ENCODE measurements at regions not wholly inside any gene's neighbourhood (a gene's known extent, or its start where the extent isn't known, plus 50 kb on each side); places are given as distances from the start of the nearest gene placed in this dataset.

DNA sequence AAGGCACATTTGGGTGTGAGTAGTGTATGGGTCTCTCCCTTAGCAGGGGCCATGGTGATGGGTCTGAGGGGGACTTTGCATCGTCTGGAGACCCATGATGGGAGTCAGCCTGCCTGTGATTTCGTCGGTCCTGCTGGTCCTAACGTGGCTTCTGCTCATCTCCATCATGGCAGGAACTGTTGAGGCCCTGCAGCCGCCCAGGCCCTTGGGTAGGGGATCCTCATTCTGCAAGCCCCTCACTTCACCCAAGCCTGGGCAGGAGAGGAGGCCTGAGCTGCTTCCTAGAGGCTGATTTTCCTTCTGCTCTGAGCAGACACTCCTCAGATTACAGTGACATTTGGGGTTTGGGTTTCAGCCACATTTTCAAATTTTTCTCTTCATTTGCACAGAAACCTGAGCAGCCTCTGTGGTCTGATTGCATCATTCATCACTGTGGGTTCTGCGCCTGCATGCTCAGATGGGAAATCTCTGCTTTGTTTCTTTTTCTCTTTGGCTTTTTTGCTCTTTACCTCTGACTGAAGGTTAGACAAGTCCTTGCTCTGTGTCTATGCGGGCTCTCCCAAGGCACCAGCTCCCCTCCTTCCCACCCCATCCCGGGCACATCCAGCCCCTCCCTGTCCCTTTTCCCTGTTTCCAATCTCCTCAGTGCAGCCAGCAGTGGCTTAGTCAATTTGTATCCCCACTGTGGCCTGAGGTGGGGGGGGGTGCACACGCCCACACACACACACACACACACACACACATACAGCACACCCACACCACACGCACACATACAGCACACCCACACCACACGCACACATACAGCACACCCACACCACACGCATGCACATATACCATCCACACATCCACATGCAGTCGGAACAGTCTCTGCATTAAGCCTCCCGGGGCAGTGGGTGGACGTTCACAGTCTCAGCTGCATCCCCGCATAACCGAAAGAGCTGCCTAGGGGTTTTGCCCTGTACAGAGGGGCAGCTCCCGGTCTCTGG lies 305.4 kb upstream of the HS6ST1 start:
- no peak for DNase-seq

DNA sequence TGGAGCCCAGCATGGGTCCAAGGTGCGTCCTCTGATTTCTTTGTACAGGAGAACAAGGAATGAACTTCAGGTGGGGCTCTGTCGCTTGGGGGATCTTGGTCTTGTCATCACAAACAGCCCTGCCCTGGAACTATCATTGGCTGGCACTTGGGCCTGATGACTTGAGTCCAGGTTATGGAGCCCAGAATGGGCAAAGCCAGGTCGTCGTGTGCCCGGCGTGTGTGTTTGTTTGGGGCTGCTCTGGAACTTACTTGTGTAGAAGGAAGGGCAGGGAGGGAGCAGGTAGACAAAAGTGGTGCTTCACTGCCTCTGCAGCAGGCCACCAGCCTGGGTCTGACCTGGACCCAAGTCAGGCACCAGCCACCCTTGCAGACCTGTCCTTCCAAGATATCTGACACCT lies 306.3 kb upstream of the HS6ST1 start:
- no peak for DNase-seq

DNA sequence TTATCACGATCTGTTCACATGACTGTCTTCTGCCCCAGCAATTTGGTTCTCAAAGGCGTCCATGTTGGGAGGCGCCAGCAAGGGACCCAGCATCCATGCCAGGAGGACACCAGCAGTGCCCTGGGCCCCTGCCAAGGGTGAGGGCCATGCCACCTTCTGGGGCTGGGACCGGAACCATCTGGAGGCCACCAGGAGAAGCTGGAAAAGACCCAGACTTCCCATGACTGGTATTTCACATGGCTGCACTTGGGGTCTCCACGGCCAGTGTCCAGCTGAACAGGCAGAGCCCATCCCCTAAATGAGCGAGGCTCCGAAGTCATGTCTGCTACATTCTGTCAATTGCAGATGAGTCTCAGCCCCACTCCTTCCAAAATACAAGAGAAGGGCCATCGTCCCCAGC lies 306.8 kb upstream of the HS6ST1 start:
- no peak for DNase-seq

DNA sequence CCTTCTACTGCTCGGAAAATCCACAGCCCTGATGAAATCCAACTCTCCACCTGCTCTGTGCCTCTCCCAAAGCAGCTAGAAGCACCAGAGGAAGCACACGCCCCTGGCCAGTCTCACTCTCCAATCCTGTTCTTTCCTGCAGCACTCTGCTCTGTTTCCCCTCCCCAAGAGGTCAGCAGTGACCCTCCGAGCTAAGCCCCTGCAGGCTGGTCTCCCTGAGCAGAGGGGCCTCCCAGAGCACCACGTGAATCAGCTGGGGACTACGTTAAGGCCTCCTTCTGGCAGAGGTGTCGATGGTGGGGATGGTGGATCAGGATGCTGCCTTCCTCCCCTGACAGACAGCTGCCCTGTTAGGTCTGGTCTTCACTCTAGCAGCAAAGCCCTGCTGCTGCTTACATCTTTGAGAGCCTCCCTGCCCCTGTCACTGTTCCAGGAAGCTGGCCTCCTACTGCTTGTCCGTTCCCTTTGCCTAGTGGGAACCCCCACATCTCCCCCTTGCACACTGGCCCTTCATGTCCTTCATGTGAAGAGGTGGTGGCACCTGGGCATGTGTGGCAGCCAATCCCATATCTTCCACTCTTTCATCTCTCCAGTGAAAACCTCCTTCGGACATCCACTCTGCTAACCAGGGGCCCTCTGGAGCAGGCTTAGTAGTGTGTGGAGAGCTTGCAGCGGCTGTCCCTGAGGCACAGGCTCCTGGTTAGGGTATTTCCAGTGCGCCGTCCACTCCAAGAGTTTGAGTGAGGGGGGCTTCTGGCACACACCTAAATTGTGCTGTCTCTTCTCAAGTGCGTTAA lies 307.5 kb upstream of the HS6ST1 start:
- DNase-seq, result no peak

DNA sequence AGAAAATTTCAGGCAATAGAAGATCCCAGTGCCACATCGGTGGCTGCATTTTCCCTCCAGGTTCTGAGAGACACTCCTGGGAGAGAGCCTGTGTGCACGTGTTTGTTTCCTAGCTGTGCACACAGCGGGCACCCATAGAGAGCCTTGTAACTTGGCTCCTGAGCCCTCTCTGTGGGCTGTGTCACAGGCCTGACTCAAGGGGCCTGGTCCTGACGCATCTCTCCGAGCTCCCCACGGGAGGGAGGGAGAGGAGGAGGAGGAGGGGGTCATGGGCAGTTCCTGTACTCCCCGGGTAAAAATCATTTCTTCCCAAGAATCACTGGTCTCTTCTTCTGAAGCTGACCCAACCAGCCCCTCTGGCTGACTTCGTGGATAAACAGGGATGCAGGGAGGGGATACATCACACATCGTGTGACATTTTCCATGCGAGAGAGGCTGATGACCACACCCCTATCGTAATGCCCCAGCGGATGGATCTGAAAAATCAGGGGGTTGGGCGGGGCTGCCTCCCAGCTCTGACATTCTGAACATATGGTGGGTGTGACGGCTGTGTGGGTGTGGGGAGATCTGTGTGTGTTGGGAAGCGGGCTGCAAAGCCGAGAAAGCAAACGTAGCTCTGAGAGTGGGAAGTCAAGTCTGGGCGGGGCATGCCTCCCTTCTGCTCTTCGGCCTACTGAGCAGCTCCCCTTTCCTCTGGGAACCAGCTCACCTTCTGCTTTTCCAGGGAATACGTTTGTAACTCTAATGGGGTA lies 308.3 kb upstream of the HS6ST1 start:
- DNase-seq, result no peak

DNA sequence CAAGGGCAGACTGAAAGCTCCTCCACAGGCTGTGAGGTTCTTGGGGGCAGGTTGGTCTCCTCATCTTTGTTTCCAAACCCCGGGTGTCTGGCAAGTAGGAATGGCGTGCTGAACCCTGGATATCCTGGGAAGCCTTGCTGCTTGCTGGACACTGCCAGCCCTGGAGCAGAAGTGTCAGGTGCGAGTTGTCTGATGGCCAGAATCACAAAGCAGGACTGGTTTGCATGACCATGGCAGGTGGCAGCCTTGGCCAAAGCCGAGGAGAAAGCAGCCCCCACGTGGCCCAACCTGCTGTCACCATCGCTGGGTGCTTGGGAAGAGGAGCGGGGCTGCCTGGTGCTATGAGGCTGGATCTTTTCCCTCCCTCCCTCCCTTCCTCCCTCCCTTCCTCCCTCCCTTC lies 309.5 kb upstream of the HS6ST1 start:
- no peak for DNase-seq

DNA sequence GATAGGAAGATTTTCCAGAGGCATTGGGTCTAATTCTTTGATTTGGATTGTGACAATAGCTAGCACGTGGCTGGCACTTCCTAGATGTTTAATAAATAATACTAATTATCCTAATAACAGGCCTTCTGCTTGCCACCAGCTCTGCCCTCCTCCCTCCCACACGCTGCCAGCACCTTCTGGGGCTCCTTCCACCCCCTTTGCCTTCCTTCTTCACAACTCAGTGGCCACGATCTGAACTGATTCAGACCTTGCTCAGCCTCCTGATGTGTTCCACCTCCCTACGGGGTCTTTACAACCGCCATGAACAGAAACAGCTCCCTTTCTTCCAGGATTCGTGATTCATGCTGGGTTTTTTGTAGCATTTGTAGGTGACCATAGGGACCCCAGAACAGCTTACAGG lies 310.3 kb upstream of the HS6ST1 start:
- DNase-seq, result no peak

DNA sequence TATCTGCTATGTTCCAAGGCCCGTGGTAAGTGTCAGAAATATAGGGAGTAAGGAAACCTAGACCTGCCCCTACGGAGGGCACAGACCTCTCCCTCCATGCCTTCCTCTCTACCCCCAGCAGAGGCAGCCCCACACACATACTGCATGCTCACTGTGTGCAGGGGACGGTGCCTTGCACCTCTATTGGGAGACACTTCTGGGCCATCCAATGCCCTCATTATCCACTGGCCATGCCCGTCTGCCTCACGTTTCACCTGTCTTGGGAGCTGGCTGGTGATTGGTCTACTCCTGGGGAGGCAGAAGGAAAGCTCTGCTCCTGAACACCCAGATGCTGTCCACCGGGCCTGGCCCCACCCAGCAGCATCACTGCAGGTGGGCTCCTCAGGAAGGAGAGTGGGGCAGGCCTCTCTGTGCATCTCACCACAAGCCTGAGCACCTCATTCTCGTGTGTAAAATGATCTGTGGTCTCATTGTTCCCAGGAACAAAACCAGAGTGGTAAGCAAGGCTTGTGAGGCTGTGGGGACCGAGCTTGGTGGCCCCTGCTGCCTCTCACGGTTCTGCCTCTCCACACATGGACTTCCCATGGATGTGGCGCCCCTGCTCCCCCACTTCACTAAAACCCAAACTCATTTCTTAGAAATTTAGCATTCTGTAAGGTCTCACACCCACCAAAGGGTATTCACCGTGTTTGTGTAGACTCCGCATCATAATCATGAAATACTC lies 312.5 kb upstream of the HS6ST1 start:
- DNase-seq, result no peak

DNA sequence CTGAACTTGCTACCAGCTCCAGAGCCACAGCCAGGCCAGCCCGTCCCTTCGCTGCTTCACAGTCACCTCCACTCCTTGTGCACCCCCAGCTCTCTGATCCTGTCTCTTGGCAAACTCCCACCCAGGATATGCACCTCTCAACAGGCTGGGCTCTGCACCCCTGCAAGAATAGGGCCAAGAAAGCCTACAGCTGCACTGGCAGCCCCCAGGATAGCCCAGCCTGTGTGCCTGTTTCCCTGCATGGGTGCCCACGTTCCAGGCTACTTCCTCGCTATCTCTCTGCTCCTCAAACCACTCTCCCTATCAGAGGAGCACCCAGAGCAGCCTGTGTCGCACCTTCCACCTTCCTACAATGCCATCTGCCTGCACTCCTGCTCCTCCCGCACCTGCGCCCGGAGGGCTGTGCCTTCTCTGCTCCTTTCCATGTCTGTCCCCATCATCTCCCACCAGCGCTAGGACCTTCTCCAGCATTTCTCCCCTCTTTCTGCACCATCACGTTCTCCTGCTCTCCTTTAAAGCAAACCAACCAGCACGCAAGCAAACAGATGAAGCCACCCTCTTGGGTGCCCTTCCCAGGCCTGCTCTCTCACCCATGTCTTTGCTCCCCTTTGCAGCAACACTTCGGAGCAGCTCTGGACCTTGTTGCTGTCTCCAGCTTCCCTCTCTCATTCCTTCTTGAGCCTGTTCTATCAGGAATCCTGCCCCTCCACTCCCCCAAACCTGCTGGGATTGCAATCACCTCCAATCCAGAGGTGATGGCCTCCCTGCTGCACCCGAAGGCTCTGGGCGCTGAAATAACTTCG lies 313.2 kb upstream of the HS6ST1 start:
- no peak for DNase-seq

DNA sequence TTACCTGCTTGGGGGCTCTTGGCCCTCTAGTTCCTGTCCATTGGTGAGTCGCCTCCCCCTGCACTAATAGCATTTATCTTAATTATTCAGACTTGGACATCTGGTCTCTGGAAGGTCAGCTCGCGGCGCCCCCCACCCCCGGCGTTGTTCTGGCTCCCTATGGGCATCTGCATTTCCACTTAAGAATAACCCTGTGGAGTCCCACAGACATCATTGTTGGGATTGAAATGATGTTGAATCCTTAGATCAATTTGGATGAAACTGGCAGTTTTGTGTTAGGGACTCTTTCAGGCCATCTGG lies 313.8 kb upstream of the HS6ST1 start:
- no peak for DNase-seq

DNA sequence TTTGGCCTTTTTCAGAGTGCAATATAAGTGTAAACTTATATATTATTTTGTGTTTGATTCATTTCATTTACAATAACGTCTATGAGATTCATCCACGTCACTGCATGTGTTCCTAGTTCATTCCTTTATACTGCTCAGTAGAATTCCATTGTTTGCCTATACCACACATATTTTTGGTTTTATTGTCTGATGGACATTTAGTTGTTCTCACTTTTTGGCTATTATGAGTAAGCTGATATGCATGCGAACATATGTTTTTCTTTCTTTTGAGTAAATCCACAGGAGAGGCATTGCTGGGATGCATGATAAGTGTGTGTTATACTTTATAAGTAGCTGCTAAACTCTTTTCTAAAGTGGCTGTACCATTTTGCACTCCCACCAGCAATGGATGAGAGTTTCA lies 314.8 kb upstream of the HS6ST1 start:
- no peak for DNase-seq

DNA sequence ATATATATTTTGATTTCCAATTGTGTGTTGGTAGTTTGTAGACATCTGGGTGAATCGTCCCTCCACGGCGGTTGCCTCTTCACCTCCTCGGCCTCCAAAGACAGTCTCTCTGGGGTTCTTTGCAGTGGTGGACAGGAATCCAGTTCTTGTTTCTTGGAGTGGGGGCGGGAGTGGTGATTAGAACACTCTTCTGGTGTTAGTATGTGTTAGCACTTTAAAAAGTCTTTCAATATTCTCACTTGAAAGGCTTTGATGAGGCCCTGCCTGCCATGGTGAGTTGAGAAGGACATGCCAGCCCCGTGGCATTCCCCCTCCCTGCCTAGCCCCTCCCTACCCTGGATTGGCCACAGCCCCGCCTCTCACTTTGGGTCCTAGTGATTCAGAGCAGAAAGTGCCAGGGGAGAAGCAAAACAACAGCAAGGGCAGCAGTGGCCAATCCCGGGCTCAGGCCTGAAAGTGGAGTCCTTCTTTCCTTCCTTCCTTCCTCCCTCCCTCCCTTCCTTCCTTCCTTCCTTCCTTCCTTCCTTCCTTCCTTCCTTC lies 316.8 kb upstream of the HS6ST1 start:
- DNase-seq, result no peak

DNA sequence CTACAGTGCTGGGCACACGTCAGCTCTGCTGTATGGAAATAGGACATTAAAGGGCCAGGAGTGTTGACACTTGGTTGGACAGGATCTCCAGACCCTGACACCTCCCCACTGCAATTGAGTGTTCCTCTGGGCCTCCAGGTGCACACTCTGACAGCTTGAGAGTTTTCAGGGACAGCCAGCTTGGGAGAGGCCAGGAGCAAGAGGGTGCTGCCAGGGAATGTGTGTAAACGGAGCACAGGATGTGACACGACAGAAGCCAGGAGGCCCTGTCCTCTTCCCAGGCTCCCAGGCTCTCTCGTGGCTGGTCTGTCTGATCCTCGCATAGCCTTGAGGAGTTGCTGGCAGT lies 318.1 kb upstream of the HS6ST1 start:
- no peak for DNase-seq

DNA sequence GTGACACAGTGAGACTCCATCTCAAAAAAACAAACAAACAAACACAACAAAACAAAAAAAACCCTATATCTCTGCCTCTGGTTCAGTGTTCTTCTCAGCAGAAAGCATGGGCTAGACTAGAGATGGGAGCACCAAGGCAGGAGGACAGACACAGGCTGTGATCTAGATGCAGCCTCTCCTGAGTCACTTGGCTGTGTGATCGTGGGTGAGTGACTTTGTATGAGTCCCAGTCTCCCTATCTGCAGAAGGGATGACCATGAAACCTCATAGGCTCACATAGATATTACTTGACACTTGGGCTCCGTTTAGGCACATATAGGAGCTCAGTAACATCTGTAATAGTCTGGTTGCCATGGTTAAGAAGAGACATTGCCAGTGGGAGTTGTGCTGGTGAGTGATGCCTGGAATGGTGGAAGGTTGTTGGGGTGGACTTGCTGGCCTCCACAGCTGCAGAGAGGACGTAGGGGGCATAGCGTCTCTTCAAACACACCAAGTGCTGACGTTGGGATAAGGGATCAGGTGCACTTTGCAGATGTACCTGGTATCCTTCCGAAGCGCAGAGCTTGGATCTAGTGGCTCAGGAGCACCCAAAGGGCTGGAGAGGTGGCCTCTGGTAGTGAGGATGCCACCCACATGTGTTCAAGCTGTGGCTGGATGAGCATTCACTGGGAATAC lies 318.9 kb upstream of the HS6ST1 start:
- DNase-seq, result no peak

DNA sequence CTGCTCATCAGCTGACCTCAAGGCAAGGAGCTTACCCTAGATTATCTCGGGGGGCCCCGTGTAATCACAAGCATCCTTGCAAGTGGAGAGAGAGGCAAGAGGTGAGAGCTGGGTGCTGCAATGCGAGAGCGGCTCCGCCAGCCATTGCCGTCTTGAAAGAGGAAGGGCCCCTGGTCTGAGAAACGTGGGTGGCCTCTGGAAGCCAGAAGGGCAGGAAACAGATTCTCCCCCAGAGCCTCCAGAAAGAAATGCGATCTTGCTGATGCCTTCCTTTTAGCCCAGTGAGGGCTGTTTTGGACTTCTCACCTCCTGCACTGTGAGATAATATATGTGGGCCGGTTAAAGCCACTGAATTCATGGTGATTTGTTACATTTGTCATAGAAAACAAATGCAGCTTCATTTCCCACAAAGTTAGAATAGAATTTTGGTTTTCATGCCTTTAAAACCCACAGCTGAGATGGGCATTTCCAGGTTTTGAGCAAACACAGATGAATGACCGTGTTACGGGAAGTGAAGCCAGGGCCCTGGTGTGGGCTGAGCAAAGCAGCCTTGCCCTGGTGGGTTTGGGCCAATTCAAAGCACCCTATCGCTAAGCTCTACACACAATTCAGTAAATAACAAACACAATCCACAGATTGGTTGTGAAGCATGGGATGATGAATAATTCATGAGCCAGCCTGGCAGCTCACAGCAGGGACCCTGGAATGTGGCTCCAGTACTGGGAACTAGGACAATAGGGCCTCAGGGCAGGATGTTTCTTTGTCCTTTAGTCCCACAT lies 319.9 kb upstream of the HS6ST1 start:
- DNase-seq, result no peak

DNA sequence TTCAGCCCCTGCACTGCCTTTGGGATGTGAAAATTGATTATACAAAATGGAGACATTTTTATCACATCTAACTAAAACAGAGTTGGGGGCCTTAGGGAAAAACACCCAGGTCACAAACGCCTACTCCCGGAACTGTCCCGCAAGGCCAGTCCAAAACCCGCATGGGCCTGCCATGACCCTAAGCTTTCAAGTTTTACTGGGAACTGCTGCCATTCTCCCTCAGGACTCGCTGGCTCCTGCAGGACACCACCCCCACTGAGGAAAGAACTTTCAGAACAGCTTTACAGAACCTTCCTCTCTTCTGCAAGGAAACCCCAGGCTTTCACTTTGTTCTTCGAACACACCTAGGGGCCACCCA lies 320.4 kb upstream of the HS6ST1 start:
- DNase-seq, result no peak

DNA sequence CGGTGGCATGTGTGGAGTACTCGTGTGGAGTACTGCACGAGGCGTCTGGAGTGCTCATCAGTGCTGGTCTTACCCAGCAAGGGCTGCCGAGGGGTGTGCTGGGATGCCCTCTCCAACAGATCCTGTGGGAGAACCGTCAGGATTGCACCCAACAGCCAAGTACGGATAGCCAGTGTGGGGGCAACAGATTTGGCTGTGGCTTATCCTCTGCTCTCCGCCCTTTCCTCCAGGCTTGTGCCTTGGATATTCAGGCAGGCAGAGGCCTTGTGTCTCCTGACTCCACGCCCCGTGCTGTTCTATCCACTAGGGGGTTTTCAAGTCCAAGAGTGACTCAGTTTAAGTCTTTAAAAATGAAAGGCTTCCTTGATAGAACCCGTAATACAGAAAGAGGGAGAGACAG lies 321.0 kb upstream of the HS6ST1 start:
- DNase-seq, result no peak

DNA sequence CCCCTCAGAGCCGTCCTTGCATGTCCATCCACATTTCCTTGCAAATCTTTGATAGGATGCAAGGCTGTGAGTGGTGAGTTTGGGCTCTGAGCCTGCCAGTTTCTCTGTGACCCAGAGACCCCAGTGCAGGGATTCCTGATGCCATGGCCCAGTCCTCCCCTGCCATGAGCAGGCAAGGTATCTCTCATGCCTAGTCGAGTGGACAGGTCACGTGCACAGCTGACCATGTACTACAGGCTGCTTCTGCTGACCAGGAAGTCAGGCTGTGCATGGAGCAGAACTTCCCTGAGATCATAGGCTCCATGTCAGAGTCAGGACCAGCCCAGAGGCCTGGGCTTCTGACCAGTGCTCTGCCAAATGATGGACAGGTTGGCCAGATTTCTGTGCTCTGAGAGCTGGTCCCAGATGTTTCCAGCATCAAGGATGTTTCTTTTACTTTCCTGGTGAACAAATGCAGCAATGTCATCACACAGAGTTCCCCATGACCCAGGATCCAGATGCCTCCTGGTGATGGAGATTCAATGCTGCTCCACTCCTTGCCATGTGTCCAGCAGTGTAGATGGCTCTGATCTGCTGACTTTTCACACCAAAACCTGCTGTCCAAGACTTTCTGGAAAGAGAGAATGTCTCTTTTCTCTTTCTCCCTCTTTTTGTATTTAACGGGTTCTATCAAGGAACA lies 321.6 kb upstream of the HS6ST1 start:
- DNase-seq, result no peak

DNA sequence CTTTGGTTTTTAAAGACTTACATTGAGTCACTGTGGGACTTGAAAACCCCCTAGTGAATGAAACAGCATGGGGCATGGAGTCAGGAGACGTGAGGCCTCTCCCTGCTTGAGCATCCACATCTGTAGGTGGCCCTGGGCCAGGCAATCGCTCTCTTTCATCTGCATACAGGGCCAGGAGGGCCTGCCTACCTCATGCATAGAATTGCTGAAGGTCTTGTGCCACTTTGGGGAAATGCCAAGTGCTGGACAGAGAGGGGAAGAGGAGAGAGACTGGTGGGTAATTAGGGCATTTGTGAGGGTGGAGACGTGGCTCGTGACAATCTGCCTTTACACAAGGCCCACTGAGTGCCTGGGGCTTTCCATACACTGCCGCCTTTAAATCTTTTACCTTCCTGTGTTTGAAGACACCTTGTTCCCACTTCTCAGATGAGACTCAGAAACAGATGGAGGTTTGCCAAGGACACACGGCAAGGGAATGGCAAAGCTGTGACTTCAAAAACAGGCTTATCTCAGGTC lies 322.2 kb upstream of the HS6ST1 start:
- no peak for DNase-seq

Data from CD4-positive, alpha-beta T cell treated with Interleukin-15 for 1 hour (primary cell).